A549 (cell line): ENCODE measurements at regions not wholly inside any gene's neighbourhood (a gene's known extent, or its start where the extent isn't known, plus 50 kb on each side); places are given as distances from the start of the nearest gene placed in this dataset.

Experiments
- CHD2 ChIP-seq: fragments of 150-350 bp; IDR thresholded peaks from 2 replicates; pipeline ENCODE4 v1.6.1; 2014; ENCODE audit warnings: low read length; ENCODE audit not compliant: partially characterized antibody
- CTCF ChIP-seq: fragments of >200 bp; sonication (Bioruptor Twin); formaldehyde crosslinking; IDR thresholded peaks from 3 replicates; pipeline ENCODE4 v1.5.1; 2016
- EHMT2 ChIP-seq: fragments of 200-600 bp; sonication (generic); IDR thresholded peaks from 2 replicates; pipeline ENCODE4 v1.6.1; 2016; ENCODE audit warnings: antibody characterized with exemption, low read depth, mild to moderate bottlenecking, moderate library complexity
- ESRRA ChIP-seq: fragments of 150-350 bp; IDR thresholded peaks from 2 replicates; pipeline ENCODE4 v1.6.1; 2014; ENCODE audit warnings: mild to moderate bottlenecking, low read length, borderline replicate concordance
- JUN ChIP-seq, 2 experiments: fragments of >200 bp; sonication (Bioruptor Twin); formaldehyde crosslinking; IDR thresholded peaks; 2 replicates in 1 of 2; 3 replicates in 1 of 2; pipeline ENCODE4 v1.6.1; 2016 to 2017
- MAZ ChIP-seq: fragments of 150-350 bp; IDR thresholded peaks from 2 replicates; pipeline ENCODE4 v1.6.1; 2014; ENCODE audit warnings: antibody characterized with exemption, low read depth, low read length, borderline replicate concordance
- MYC ChIP-seq: IDR thresholded peaks from 2 replicates; pipeline ENCODE4 v1.6.1; 2012; ENCODE audit warnings: mild to moderate bottlenecking, inconsistent platforms, low read length, improper control_type of control experiment, borderline replicate concordance
- NPAS2 ChIP-seq: fragments of 250-450 bp; sonication (Bioruptor Pico); IDR thresholded peaks from 2 replicates; pipeline ENCODE4 v1.8.0; 2022; ENCODE audit warnings: mild to moderate bottlenecking, moderate library complexity, borderline replicate concordance
- RCOR1 ChIP-seq: fragments of 150-350 bp; IDR thresholded peaks from 2 replicates; pipeline ENCODE4 v1.6.1; 2014; ENCODE audit warnings: antibody characterized with exemption, low read length, low read depth
- REST ChIP-seq: fragments of 200-600 bp; sonication (generic); IDR thresholded peaks from 2 replicates; pipeline ENCODE4 v1.6.1; 2016; ENCODE audit warnings: antibody characterized with exemption, mild to moderate bottlenecking, moderate library complexity
- RFX5 ChIP-seq: fragments of 450-650 bp; IDR thresholded peaks from 2 replicates; pipeline ENCODE4 v1.7.1; 2014; ENCODE audit warnings: antibody characterized with exemption, mild to moderate bottlenecking, moderate library complexity
- USF2 ChIP-seq: fragments of 450-650 bp; IDR thresholded peaks from 2 replicates; pipeline ENCODE4 v1.6.1; 2014; ENCODE audit warnings: antibody characterized with exemption

- no peak for TF ChIP-seq CTCF
- no peak for TF ChIP-seq USF2
- TF ChIP-seq RFX5: no peak
- TF ChIP-seq CHD2: no peak
- no peak for TF ChIP-seq ESRRA
- TF ChIP-seq REST: no peak
- no peak for TF ChIP-seq RCOR1
- no peak for TF ChIP-seq EHMT2
- no peak for TF ChIP-seq NPAS2 (CRISPR knock-in tag)
- no peak for TF ChIP-seq MAZ
- no peak for TF ChIP-seq MYC
- no peak for TF ChIP-seq JUN (IDR thresholded peaks at IDR 0.05)
These were observed 215.9 kb downstream of the MDFIC start for GRCh38 chr7:115137816-115138215.
